T-helper 9 cell (primary cell): ENCODE measurements at regions not wholly inside any gene's neighbourhood (a gene's known extent, or its start where the extent isn't known, plus 50 kb on each side); places are given as distances from the start of the nearest gene placed in this dataset.

Experiments used
- DNase-seq: peaks from one replicate; pipeline ENCODE4 v3.0.0-alpha.2; 2020

DNA sequence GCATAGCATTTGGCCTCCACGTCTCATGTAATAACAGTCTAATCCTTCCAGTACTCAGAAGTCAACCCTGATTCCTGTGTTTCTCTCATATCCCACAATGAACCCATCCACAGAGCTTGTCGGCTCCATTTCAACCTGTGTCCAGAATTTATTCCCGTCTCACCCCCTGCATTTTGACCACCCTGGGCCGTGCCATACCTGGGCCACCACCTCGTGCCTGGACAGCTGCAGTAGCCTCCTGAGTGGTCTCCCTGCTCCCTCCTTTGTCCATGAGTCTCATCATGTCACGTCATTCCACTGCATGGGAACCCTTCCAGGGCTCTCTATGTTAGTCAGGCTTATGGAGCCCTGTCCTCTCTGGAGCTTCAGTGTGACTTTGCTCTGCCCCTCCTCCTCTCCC is 670.6 kb downstream of the PTPRU start:
- DNase-seq, result no peak

DNA sequence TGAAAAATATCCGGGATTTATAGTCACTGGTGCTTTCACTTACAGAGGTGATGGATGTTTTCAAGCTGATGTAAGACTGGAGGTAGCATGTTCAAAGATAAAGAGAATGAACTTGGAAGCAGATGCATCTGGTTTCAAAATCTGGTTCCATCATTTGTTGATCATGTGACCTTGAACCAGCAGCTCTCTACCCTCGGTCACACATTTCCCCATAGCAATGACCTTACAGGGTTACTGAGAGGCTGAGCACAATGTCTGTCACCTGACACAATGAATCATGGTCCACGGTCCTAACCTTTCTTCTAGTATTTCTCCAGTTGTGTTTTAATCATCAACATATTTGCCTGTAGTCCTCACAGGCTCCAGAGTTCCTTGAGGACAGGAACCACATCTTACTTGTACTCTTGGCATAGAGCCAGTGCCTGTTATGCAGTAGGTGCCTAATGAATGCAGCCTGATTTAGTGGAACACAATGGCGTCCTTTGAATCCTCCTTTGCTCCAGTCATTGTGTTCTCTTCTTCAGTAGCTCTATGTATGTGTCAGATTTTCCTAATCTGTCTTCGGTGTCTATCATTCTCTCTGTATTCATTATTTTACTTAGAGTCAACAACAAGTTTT is 667.3 kb downstream of the PTPRU start:
- DNase-seq, result no peak

DNA sequence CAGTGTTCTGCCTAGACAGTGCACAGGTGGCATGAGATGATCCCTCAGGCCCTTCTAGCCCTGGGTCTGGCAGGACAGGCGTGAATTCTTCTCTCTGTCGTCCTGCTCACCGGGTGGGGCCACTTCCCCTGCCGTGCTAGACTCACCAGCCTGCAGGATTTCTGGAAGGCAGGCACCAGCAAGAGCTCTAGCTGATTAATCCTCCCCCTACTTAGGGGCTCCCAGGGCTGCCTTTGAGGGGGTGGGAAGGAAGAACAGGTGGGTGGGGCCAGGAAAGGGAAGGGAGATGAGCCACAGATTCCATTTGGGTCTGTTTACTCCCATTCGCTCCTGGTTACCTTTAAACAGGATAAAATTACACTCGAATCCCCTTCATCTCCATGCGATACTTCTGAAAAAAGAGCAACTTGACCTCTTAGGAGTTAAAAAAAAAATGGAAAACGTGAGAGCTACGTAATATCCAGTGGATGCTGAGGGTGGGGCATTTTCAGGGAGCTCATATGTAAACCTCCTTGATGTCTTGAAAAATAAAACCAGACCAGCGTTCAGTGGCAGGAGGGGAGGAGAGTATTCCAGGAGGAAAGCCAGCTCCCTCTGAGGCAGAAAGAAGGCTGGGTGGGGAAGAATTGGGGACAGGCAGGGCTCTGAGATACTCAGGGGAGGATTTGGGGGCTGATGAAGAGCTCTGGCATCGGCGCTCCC is 665.5 kb downstream of the PTPRU start:
- no peak for DNase-seq

DNA sequence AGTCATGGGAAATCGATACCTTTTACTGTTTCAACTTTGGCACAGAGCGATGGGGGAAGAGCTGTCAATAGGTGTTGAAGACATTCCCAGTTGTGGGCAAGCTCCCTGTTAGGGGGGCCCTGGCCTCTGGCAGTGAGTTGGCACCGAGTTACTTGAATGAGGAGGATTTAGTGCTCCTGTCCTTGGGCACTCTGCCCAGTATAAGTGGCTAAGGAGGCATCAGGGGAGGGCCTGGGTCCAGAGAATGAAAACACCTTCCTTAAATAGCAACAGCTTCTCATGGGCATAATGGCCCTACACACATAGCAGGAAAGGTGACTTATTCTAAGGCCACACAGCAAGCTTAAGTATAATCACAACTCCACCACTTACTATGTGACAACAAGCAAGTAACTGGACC is 664.4 kb downstream of the PTPRU start:
- DNase-seq, result no peak

DNA sequence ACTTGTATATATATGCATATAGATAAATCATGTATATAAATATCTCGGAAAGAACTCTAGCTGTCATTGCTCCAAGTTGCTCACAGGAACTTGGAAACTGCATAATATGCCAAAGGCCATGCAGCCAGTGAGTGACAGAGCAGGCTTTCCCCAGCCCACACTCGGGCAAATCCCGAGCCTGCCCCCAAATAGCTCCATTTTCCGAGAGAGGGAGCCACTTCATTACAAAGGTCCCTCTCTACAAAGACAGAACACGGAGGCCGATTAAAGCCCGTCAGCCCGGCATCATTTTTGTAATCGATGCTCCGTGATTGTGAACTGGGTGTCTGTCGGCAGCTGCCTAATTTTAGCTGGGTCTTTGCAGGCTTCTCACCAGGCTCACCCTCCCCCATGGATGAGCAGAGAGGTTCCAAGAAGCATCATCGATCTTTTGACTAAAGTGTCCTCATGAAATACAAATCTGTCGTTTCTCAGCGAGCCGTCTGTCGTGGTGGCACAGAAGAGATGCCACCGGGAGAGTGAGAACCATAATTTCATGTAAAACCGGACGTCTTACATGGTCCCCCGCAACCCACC is 663.9 kb downstream of the PTPRU start:
- DNase-seq, result no peak

DNA sequence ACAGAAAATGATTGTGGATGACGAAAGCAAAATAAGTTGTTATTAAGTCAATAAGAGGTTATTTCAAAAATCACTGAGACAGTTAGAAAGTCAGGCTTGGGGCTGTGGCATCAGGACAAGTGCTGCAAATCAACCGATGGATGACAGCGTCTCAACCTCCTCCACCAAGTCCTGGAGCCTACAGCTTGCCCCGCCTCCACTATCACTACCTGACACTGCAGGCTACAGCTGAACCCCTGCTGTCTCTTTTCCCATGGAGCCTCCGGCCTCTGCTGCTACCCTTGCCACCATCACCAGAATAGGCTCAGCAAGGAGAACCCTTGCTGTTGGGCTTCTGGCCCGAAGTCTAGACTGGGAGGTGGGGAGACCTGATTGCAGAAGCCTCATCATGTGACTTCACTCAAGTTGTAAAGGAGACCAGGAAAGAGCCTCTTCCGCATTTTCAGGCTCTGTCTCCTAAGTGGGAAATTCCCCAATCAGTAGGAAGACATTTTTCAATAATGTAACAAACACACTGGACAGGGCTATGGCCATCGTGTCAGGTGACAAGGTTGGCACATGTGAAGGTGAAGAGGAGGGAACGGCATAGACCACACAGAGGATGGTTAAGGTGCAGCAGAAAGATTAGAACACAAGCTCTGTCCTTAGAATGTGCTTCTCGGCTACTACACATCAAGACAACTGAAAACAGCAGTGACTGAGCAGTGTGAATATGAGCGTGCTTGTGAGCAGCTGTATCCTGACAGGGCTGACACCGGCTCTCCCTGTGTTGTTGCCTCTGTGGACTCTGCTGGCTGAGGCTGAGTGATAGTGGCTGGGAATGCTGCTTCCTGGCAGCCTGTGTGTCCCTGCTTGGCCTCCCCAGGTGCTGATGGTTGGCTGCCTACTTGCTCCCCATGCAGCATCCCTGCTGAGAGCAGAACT is 660.7 kb downstream of the PTPRU start:
- DNase-seq, result no peak

DNA sequence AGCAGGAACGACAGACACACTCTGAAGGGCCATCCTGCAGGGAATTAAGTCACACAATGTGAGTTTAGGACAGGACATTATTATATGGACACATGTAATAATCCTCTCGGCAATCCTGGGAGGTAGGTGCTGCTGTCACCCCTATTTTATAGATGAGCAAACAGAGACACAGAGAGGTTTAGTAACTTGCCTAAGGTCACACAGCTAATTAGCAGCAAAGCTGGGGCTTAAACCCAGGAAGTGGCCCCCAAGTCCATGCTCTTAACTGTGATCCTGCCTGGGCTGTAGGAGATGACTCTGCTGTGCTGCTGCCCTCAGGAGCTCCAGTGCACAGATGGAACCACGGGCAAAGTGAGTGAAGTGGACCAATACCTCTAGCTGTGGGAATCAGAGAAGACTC is 660.0 kb downstream of the PTPRU start:
- DNase-seq, result no peak

DNA sequence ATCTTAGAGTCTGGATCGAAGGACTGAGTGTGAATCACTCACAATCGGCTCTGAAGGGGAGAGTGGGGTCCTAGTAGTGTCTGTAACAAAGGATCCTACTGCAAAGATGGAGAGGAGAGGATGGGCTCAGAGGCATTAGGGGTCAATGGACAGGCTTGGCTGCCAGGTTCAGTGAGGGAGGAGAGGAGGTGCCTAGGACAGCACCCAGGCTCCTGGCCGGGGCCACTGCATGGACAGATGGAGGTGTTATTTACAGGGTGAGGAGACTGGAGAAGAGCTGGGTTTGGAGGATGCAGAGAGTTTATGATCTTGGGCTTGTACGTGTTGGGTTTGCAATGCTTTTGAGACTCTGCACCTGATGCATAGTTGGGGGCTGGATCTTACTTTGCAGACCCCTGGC is 658.9 kb downstream of the PTPRU start:
- DNase-seq, result no peak

DNA sequence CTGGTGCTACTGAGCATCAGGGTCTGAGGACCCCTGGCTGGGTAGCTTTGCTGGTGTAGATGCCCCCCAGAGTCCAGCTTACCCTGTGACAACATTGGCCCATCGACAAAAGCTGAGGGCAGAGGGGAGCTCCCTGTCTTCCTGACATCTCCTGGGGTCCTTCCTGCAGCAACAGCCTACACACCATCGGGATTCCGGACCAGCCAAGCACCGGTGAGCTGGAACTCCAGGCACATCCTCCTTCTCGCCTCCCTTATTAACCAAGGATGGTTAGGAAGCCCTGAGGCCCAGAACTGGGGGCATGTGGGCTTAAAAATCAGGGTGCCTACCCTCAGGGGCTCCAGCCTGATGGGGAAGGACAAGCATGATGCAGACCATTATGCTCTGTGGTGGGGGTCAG is 658.0 kb downstream of the PTPRU start:
- DNase-seq, result no peak

DNA sequence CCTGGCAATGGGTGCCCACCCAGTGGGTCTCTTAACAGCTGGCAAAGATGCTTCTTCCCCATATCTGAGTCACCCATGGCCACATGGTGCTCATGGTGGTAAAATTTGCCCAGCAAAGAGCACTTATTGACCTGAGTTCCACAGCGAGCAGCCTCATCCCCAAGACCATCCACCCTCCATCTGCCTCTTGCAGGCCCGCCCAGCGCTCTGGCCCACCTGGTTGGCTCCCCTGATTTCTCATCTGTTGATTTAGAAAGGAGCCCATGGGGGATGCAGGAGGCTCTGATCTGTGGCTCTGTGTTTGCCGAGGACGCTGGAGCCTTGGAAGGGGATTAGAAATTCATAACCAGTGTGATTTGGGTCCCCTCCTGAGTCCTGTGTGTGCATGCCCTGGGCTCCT is 657.5 kb downstream of the PTPRU start:
- DNase-seq, result no peak

DNA sequence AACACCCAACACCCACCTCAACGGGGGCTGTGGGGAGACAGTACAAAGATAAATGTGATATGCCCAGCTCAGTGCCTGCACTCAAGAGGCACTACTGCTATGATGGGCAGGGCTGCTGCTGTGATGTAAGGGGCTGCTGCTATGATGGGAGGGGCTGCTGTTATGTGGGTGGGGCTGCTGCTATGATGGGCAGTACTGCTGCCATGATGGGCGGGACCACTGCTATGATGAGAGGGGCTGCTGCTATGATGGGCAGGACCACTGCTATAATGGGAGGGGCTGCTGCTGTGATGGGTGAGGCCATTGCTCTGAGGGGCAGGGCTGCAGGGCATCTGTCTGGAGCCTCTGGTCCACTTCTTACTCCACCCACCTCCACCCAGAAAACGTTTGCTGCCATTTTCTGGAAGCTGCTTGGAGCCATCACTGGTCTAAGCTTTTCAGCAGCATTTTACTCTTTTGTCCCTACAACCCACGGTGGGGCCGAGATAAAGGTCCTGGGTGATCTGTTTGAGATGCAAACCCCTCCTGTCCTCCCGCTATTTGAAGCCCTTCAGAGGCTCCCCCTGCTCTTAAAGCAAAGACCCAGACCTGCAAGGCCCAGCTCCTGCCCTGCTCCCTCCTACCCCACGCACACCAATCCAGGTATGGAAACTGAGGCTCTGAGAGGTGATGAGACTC is 656.9 kb downstream of the PTPRU start:
- DNase-seq, result no peak

DNA sequence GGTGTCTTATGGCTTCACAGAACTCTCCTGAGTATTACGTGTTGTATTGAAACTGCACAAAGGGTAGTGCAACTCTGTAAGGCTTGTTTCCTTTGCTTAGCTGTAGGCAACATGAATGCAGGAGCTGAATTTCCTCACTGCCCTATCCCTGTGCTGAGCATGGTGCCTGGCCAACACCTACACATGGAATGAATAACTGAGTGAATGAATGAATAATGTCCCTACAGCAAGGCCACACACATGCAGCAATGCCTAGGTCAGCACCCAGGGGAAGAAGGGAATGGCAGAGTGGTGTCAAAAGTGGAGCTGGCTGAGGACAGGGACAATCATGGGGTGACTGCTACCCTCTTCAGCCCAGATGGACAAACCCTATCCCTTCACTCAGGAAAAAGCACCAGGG is 655.9 kb downstream of the PTPRU start:
- no peak for DNase-seq

DNA sequence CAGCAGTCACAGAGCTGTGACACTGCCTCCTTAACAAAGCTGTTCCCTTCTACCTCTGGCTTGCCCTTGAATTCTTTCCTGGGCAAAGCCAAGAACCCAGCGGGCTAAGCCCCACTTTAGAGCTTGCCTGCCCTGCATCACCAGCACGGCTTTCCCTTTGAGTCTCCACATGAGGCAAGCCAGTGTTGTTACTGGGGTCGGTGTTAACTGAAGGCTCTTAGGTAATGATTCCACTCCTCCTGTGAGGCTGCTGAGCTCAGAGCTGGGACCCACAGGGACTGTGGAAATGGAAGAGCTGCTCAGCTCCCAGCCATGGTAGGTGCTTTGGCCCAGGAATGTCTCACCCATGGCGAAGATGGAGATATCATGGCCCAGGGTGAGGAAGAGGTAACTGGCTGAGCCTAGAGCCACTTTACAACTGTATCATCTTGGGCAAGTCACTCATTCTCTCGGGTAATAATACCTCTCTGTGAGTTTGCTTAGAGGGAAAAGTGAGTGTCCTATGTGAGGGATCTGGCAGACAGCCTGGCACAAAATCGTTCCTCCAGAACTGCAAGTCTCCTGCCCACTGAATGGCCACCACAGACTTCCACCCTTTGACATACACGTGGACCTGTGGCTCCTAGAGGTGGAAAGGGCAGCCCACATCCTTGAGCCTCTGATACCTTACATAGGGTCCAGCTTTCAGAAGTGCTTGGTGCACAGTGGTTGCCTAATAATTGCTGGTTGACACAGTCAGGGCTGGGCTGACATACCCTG is 654.1 kb downstream of the PTPRU start:
- no peak for DNase-seq

DNA sequence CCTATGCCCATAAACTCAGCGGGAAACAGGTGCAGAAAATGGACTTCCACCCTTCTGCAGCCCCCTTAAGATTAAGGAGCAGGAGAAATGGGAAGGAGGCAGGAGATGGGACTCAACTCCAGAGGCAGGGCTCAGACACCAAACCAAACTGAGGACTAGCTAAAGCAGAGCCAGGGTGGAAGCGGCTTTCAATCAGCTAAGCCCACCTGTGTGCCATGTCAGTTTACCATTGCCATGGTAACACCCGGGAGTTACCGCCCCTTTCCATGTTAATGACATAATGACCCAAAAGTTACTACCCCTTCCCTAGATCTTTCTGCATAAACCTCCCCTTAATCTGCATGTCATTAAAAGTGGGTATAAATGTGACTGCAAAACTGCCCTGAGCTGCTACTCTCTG is 653.5 kb downstream of the PTPRU start:
- DNase-seq, result no peak

DNA sequence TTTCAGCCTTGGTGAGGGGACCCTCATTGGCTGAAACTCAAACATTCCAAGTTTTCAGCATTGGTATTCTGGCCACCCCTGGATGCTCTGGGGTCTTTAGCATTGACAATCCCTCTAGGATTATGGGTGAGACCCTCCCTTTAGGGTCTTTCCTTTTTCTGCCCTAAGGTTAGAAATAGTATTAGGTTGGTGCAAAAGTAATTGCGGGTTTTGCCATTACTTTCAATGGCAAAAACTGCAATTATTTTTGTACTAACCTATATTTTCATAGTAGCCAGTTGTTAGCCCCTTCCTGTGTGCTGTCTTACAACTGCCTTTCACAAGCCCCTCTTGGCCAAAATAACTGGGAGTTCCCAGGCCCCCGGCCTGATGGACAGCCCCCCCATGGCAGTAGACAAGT is 648.4 kb downstream of the PTPRU start:
- no peak for DNase-seq

DNA sequence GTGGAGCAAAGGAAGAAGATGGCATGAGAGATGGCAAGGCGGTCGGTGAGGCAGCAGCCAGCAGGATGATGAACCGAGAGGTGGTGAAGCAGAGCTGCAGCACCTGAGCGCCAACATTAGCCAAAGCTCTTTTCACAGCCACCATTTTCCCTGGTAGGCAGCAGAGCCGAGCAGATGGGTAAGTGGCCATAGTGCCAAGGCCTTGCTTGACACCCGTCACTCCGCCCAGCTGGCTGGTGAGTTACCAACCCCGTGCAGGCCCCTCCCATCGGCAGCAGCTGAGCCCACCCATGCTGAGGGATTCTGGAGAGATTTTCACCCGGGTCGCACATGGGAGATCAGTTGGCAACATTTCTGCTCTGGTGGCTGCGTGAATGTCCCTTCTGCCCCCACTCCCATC is 647.7 kb downstream of the PTPRU start:
- no peak for DNase-seq

DNA sequence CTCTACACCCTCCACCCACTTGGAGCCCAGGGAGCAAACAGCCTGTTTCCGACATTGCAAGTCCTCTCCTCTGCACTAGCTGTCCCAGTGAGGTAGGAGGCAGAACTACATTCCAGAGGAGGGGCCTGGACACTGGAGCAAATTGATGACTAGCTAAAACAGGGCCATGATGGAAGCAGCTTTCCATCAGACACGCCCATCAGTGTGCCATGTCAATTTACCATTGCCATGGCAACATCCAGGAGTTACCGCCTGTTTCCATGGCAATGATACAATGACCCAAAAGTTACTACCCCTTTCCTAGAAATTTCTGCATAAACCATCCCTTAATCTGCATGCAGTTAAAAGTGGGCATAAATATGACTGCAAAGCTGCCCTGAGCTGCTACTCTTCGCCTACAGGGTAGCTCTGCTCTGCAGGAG is 647.1 kb downstream of the PTPRU start:
- no peak for DNase-seq

DNA sequence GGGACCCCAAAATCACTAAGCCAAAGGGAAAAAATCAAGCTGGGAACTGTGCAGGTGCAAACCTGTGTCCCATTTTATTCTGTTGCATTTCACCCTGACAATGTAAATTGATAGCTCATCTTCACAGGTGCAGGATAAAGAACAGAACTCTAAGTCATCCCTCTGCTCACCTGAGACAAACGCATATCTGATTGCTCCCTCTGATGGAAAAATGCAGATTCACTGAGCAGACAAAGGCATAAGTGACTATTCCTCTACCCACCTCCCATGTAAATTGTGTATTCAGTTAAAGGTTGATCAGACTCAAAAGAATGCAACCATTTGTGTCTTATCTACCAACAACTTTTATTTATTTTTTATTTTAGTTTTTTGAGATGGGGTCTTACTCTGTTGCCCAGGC is 644.2 kb downstream of the PTPRU start:
- DNase-seq, result no peak

DNA sequence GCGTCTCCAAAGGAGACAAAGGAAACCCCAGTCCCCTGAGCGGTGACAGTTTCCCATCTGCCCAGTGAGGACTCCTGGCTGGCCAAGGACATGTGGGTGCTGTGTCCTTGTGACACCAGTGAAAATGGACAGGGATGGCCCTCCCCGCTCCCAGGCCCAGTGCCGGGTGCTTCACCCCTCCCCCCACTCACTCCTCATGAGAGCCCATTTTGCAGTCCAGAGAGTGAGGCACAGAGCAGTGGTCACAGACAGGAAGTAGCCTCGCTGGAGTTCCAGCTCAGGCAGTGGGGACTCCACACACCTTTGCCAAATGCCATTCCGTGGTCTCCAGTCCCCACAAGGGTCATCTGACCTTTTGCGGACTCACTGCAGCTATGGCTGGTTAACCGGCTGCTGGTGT is 642.9 kb downstream of the PTPRU start:
- DNase-seq, result no peak

DNA sequence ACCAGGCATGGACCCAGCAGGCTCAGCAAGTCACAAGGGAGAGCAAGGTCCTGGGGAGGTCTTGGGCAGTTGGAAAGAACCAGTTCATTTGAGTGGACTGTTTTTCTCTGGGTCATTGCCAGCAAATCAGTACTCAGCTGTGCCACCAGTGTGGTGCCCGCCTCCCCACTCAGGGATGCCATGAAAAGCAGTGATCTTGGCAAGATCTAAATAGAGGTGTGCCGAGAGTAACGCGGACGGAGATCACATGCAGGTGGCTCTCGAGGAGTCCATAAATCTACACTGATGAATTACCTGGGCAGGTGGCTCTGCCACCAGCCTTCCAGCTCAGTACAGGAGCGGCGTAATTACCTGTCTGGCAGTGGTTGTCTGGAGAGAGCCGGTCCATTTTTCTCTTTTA is 642.2 kb downstream of the PTPRU start:
- no peak for DNase-seq

DNA sequence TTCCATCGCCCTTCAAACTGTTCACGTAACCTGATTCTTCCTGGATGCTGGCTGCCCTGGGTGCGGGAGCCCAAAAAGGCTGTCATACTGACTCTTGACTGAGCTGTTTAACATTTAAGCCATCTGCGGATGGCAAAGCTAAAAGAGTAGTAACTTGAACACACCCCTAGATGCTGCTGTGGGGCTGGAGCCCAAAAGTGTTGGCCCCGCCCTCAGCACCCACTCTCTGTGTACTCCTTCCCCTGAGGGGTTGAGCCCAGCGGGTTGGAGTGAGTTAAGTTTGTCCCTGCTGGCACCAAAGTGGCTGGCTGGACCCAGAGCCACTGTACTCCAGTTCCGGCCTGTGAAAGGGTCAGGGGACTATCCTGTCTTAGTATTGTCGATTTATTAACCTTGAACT is 640.6 kb downstream of the PTPRU start:
- DNase-seq, result no peak

DNA sequence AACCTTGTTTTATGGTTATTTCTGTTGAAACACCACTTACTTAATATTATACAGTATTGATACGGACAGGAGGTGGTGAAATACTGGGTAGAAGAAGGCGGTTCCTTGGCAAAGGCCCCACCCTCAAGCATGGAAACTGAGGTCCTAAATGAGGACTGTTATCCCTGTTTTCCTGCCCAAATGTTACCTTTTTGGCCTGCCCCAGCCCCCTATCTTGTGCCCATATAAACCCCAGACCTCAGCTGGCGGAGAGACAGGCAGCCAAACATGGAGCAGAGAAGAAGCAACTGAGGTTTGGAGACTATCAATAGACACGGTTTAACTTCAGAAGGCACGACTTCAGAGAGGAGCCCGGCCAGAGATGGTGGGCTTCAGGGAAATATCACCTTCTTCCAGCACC is 640.1 kb downstream of the PTPRU start:
- no peak for DNase-seq
